Epithelial cell of esophagus (primary cell): ENCODE measurements at regions not wholly inside any gene's neighbourhood (a gene's known extent, or its start where the extent isn't known, plus 50 kb on each side); places are given as distances from the start of the nearest gene placed in this dataset.

Source experiments
- DNase-seq: peaks from one replicate; pipeline ENCODE4 v3.0.0; 2010; ENCODE audit warnings: low read depth
- H3K4me3 ChIP-seq: 2 replicates; pipeline ENCODE4 v1.5.1; 2011; ENCODE audit warnings: mild to moderate bottlenecking, low read length, control low read depth
- TF ChIP-seq, protein P1 (sequence below): IDR thresholded peaks from 2 replicates; pipeline ENCODE4 v1.5.1; 2011; ENCODE audit warnings: low read depth, mild to moderate bottlenecking, low read length, control low read depth, inconsistent platforms; ENCODE audit not compliant: insufficient read depth; ENCODE audit errors: missing control alignments

DNA sequence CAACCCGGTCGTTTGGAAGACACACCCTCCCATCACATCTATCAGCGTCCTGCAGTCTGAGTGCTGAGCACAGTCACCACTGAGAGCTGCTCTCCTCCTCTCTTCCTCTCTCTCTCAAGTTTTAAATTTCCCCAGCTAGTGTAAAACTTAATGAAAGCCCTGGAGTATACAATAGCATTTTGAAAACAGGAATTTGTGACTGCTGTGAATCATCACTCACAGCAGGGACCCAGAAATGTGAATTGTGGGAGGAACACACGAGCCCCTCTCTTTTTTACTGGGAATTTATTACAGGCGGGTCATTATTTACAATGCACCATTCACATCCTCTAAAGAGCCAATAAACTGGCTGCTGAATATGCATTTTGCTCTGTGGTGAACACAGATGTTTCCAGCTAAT is 185.0 kb upstream of the SMIM21 start:
- TF ChIP-seq, protein P1, sequence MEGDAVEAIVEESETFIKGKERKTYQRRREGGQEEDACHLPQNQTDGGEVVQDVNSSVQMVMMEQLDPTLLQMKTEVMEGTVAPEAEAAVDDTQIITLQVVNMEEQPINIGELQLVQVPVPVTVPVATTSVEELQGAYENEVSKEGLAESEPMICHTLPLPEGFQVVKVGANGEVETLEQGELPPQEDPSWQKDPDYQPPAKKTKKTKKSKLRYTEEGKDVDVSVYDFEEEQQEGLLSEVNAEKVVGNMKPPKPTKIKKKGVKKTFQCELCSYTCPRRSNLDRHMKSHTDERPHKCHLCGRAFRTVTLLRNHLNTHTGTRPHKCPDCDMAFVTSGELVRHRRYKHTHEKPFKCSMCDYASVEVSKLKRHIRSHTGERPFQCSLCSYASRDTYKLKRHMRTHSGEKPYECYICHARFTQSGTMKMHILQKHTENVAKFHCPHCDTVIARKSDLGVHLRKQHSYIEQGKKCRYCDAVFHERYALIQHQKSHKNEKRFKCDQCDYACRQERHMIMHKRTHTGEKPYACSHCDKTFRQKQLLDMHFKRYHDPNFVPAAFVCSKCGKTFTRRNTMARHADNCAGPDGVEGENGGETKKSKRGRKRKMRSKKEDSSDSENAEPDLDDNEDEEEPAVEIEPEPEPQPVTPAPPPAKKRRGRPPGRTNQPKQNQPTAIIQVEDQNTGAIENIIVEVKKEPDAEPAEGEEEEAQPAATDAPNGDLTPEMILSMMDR = no peak

DNA sequence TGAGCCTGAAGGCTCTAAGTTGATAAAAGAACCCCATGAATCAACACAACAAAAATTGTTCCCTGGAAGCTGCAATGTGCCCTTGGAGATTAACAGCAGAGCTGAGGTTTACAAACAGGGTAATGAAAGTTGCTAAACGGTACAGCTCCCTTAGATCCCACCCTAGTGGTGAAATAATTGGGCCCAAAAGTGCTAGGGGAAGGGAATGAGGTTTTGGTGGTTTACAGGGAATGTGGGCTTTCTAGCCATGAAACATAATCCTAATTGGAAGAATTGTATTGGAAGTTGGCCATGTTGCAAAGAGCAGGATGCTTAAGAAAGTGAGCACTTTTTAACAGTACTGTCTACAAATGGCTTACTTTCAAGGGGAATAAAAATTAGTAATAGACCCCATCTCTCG is 180.2 kb upstream of the SMIM21 start:
- H3K4me3 ChIP-seq = no peak overlapping the region
- DNase-seq = no peak
- TF ChIP-seq, protein P1 = no peak

More for the DNA sequence above, 185.0 kb upstream of the SMIM21 start:
- DNase-seq = no peak
- H3K4me3 ChIP-seq = no peak overlapping the region

DNA sequence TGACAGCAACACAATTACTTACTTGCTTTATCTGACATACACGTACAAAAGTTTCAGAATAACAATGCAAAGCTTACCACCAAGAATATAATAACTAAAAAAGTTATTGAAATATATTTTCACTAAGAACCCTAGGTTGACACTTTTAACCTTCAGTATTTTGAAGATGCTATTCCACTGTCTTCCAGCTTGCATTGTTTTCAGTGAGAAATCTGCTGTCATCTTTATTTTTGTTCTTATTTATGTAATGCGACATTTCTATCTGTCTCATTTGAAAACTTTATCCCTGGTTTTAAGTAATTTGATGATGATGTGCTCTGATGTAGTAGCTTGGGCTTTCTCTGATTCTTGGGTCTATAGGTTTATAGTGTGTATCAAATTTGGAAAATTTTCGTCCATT is 165.0 kb upstream of the SMIM21 start:
- DNase-seq = no peak
- H3K4me3 ChIP-seq = no peak overlapping the region
- TF ChIP-seq, protein P1 = no peak

DNA sequence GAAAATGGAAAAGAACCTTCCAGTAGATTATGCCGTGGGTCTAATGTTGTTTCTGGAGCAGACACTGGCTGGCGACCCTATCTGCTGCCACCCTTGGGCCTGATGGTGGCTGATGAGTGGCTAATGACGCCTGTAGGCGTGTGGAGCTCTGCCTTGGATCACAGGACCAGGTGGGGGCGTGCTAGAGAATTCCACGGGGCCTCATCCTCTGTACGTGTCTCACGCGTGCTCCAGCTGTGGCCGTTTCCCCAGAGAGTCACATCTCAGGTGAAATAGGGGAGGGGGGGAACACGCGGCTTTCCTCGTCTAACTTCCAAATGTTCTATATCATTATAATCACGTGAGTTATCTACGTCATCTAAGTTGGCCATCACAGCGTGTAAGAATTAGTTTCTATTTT is 160.9 kb upstream of the SMIM21 start:
- TF ChIP-seq, protein P1 = no peak
- DNase-seq = no peak
- H3K4me3 ChIP-seq = no peak overlapping the region

DNA sequence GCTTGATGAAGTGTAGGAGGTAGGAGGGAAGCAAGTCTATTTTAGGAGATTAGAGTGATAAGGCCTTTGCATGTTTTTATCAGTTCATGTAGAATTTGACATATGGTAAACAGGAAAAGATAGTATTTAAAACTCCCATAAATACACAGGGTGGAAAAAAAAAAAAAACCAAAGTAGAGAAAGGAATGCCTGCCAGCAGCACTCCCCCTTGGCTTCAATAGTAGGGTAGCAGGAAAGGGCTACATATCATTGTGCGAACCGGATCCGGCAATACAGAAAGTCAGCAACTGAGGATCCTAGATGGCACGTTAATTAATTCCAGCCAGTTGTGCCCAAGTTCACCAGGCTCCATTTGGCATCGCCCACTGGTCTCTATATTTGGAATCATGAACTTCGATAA is 159.6 kb upstream of the SMIM21 start:
- no peak overlapping the region for H3K4me3 ChIP-seq
- TF ChIP-seq, protein P1 = no peak
- DNase-seq = no peak

DNA sequence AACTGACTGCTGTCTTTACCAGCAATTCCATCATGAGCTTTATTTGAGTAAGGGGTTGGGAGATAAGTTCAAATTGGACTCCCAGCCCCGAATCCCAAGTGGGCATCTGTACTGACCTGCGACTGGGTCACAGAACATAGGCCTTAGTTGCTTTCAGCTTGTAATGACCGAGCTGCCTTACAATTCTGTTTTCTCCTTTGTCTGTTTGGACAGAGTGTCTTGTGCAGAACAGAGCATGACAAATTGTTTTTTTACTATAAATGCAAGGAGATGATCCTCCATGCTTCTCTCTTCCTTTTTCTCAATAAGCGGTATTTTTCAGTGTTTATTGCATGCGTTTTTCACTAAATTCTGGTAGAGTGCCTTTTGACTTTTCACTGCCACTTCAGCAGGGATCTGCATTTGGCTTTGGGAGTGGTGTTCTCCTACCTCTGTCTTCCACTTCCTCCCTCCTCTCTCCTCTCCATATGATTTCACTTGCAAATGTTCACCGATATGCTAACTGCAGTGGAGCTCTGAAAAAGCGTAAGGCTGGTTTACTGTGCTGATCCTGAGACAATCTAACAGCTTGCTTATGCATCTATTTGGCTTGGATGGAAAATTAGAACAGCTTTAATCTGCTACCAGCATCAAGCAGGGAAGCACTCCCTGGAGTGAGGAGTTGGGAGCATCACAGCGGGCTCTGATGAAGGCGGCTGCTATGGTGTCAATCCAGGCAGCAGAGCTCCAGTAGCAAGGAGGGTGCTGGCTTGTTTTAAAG is 158.8 kb upstream of the SMIM21 start:
- DNase-seq = no peak
- TF ChIP-seq, protein P1 = no peak
- H3K4me3 ChIP-seq = no peak overlapping the region

DNA sequence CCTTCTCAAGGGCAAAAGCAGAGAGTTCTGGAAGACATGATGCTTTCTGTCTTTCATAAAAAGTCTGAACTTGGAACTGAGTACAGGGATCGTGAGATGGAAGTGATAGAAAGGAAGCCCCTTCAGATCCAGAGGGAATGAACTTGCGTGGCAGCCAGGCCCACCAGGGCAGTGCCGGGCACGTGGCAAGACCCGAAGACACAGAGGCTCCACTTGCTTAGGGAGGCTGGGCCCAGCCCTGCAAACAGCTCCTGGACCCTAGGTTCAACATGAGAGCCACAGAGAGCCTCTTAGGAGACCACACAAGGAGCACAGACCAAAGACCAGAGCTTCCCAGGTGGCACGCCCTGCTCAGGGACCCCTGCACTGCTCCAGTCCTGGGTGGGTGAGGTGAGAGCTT is 155.4 kb upstream of the SMIM21 start:
- TF ChIP-seq, protein P1 = no peak
- no peak overlapping the region for H3K4me3 ChIP-seq
- no peak for DNase-seq
